A673 (cell line): ENCODE measurements at regions not wholly inside any gene's neighbourhood (a gene's known extent, or its start where the extent isn't known, plus 50 kb on each side); places are given as distances from the start of the nearest gene placed in this dataset.
A peak's percentile ranks its signal among the peaks of the same experiment; 100 is the strongest.

ENCODE experiments used
- BruUV-seq: library from RNA; stranded (reverse); fragments of 400-500 nt; replicated peaks from 2 replicates; lab custom pipeline; 2021; lab: Mats Ljungman, UMichigan
- CTCF ChIA-PET: fragments of 300-600 bp; sonication (Branson Sonifier 250); formaldehyde crosslinking; loops from one replicate; lab custom pipeline; 2022; ENCODE audit warnings: antibody characterized with exemption; lab: Charles Lee
- POLR2A ChIA-PET: fragments of 300-600 bp; sonication (Branson Sonifier 250); formaldehyde crosslinking; loops from one replicate; lab custom pipeline; 2022; ENCODE audit warnings: antibody characterized with exemption; ENCODE audit not compliant: low non-redundant PET; lab: Charles Lee
- DNase-seq: peaks from one replicate; pipeline ENCODE4 v3.0.0-alpha.2; 2015; ENCODE audit warnings: low spot score
- H3K27ac ChIP-seq: fragments of 200-600 bp; sonication (generic); 2 replicates; pipeline ENCODE4 v1.5.1; 2016; ENCODE audit warnings: mixed run types, low read depth, mild to moderate bottlenecking, mixed read lengths, antibody characterized with exemption, low read length; ENCODE audit not compliant: poor library complexity, severe bottlenecking
- H3K27me3 ChIP-seq: fragments of 200-600 bp; sonication (generic); replicated peaks from 2 replicates; pipeline ENCODE4 v1.6.1; 2017; ENCODE audit warnings: mixed run types, low read depth, mild to moderate bottlenecking, mixed read lengths, antibody characterized with exemption, low read length; ENCODE audit not compliant: insufficient read depth, poor library complexity
- H3K36me3 ChIP-seq: fragments of 200-600 bp; sonication (generic); 2 replicates; pipeline ENCODE4 v1.6.1; 2016; ENCODE audit warnings: mixed run types, mild to moderate bottlenecking, mixed read lengths, antibody characterized with exemption, low read length; ENCODE audit not compliant: insufficient read depth, poor library complexity, severe bottlenecking
- H3K4me1 ChIP-seq: fragments of 200-600 bp; sonication (generic); 2 replicates; pipeline ENCODE4 v1.6.1; 2017; ENCODE audit warnings: mixed run types, mild to moderate bottlenecking, mixed read lengths, antibody characterized with exemption, low read length; ENCODE audit not compliant: insufficient read depth, poor library complexity, severe bottlenecking
- H3K4me3 ChIP-seq: fragments of 200-600 bp; sonication (generic); 2 replicates; pipeline ENCODE4 v1.5.1; 2016; ENCODE audit warnings: low read depth, mixed run types, mild to moderate bottlenecking, mixed read lengths, low read length; ENCODE audit not compliant: poor library complexity, severe bottlenecking
- H3K9me3 ChIP-seq: fragments of 200-600 bp; sonication (generic); 2 replicates; pipeline ENCODE4 v1.6.1; 2016; ENCODE audit warnings: mixed run types, low read depth, mild to moderate bottlenecking, mixed read lengths, antibody characterized with exemption, low read length; ENCODE audit not compliant: poor library complexity, severe bottlenecking
- CTCF ChIP-seq: fragments of 300-800, 200-600 bp; sonication (generic); conservative IDR thresholded peaks from 2 replicates; pipeline ENCODE4 v1.5.1; 2017; ENCODE audit warnings: low read depth, mild to moderate bottlenecking, antibody characterized with exemption, low read length, moderate library complexity, mixed read lengths
- EZH2 ChIP-seq: fragments of 200-600 bp; sonication (generic); IDR thresholded peaks from 2 replicates; pipeline ENCODE4 v1.6.1; 2017; ENCODE audit warnings: borderline replicate concordance, low read depth, mild to moderate bottlenecking, mixed read lengths, antibody characterized with exemption, low read length; ENCODE audit not compliant: poor library complexity, severe bottlenecking
- intact Hi-C: fragments of 100-400 bp; cut with micrococcal nuclease; formaldehyde crosslinking; loops from one replicate; pipeline ENCODE4 v1.10.0; 2022; ENCODE audit not compliant: unreplicated experiment

- no peak overlapping the region for H3K27ac ChIP-seq
- no peaks in the 10 kb centered on the region for H3K9me3 ChIP-seq
- ChIA-PET CTCF (no interaction called here), POLR2A (no interaction called here)
- intact Hi-C loops, result no loop called here
- H3K4me3 ChIP-seq, result no peak overlapping the region
- BruUV-seq, result no TSS peak
- TF ChIP-seq CTCF (no peak), EZH2 (no peak)
- no peaks in the 10 kb centered on the region for H3K36me3 ChIP-seq
- DNase-seq, result peak; percentile 5
- H3K27me3 ChIP-seq, result peaks cover 9% of the 10 kb centered on the region
- H3K4me1 ChIP-seq, result no peaks in the 10 kb centered on the region
Measured at GRCh38 chr5:173671121-173671949, 54.9 kb upstream of the BOD1 start.

- no peak for DNase-seq
- H3K27me3 ChIP-seq, result peaks cover 9% of the 10 kb centered on the region
- POLR2A ChIA-PET, result no interaction called here
- no peaks in the 10 kb centered on the region for H3K36me3 ChIP-seq
- H3K9me3 ChIP-seq, result no peaks in the 10 kb centered on the region
- no peaks in the 10 kb centered on the region for H3K4me1 ChIP-seq
- CTCF ChIA-PET, result no interaction called here
- TF ChIP-seq CTCF, result no peak
- no peak for TF ChIP-seq EZH2
- no TSS peak for BruUV-seq
- no peak overlapping the region for H3K4me3 ChIP-seq
- H3K27ac ChIP-seq, result no peak overlapping the region
- intact Hi-C loops, result no loop called here
Measured at GRCh38 chr5:173672166-173672565, 55.7 kb upstream of the BOD1 start.

GRCh38 chr5:173672891-173673290 is 56.4 kb upstream of the BOD1 start:
- TF ChIP-seq EZH2 (no peak), CTCF (no peak)
- H3K27ac ChIP-seq, result no peak overlapping the region
- no peaks in the 10 kb centered on the region for H3K9me3 ChIP-seq
- POLR2A ChIA-PET, result no interaction called here
- intact Hi-C loops, result no loop called here
- BruUV-seq, result no TSS peak
- CTCF ChIA-PET, result no interaction called here
- H3K27me3 ChIP-seq, result peaks cover 9% of the 10 kb centered on the region
- no peaks in the 10 kb centered on the region for H3K36me3 ChIP-seq
- H3K4me1 ChIP-seq, result no peaks in the 10 kb centered on the region
- no peak for DNase-seq
- H3K4me3 ChIP-seq, result no peak overlapping the region
